HG02798 (cell line): ENCODE measurements at regions not wholly inside any gene's neighbourhood (a gene's known extent, or its start where the extent isn't known, plus 50 kb on each side); places are given as distances from the start of the nearest gene placed in this dataset.

Experiments
- ATAC-seq: cut with Tn5 transposase; IDR thresholded peaks from one replicate; pipeline ENCODE4 v1.9.1; 2021; ENCODE audit warnings: mild to moderate bottlenecking; ENCODE audit not compliant: unreplicated experiment, poor library complexity

GRCh38 chr12:58450868-58451482 is 469.3 kb downstream of the LRIG3 start:
- ATAC-seq, result no peak

- ATAC-seq, result no peak
These were observed 467.8 kb downstream of the LRIG3 start for GRCh38 chr12:58452546-58452945.

GRCh38 chr12:58453306-58453705 is 467.0 kb downstream of the LRIG3 start:
- ATAC-seq, result no peak

GRCh38 chr12:58455136-58455535 is 465.2 kb downstream of the LRIG3 start:
- ATAC-seq, result no peak

GRCh38 chr12:58458102-58458501 is 462.2 kb downstream of the LRIG3 start:
- no peak for ATAC-seq

- no peak for ATAC-seq
These were observed 461.1 kb downstream of the LRIG3 start for GRCh38 chr12:58459191-58459590.

GRCh38 chr12:58463051-58463450 is 457.3 kb downstream of the LRIG3 start:
- ATAC-seq, result no peak

GRCh38 chr12:58465418-58465817 is 454.9 kb downstream of the LRIG3 start:
- ATAC-seq, result no peak

- no peak for ATAC-seq
These were observed 449.9 kb downstream of the LRIG3 start for GRCh38 chr12:58470266-58471010.

- no peak for ATAC-seq
These were observed 440.9 kb downstream of the LRIG3 start for GRCh38 chr12:58479401-58479800.

- no peak for ATAC-seq
These were observed 438.5 kb downstream of the LRIG3 start for GRCh38 chr12:58481811-58482210.

- no peak for ATAC-seq
These were observed 433.0 kb downstream of the LRIG3 start for GRCh38 chr12:58487255-58487654.

GRCh38 chr12:58487678-58488161 is 432.6 kb downstream of the LRIG3 start:
- ATAC-seq, result no peak

GRCh38 chr12:58489394-58489793 is 430.9 kb downstream of the LRIG3 start:
- ATAC-seq, result no peak

- ATAC-seq, result no peak
These were observed 429.0 kb downstream of the LRIG3 start for GRCh38 chr12:58491306-58491705.

- ATAC-seq, result no peak
These were observed 423.7 kb downstream of the LRIG3 start for GRCh38 chr12:58496411-58497190.

GRCh38 chr12:58500399-58500798 is 419.9 kb downstream of the LRIG3 start:
- no peak for ATAC-seq

- ATAC-seq, result no peak
These were observed 418.1 kb downstream of the LRIG3 start for GRCh38 chr12:58502226-58502625.

- ATAC-seq, result no peak
These were observed 417.5 kb downstream of the LRIG3 start for GRCh38 chr12:58502841-58503240.

GRCh38 chr12:58503731-58504130 is 416.6 kb downstream of the LRIG3 start:
- ATAC-seq, result no peak
